ENCODE measurements at regions not wholly inside any gene's neighbourhood (a gene's known extent, or its start where the extent isn't known, plus 50 kb on each side); places are given as distances from the start of the nearest gene placed in this dataset.
"Not testable (repeated sequence)": the region's sequence is repeated elsewhere in the genome, so short reads cannot be mapped to it uniquely, and the experiment has no call there.

DNA sequence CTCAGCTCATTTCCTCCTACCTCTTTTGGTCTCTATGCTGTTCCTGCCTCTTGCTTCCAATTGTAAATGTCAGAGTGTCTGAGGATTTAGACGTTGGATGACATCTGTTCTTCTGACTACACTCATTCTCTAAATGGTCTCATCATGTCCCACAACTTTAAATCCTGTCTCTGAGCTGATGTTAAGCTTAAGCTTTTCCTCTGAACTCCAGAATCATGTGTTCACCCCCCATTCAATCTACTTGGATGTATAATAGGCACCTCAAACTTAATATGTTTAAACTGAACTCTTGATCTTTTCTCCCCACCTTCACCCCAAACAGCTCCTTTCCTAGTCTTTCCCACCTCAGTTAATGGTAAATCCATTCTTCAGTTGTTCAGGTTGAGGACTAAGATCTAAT is 433.6 kb downstream of the CSNK1G3 start:
- no peak for DNase-seq (ENCODE audit: low read depth)

- no peak for DNase-seq (ENCODE audit: low read depth)
These were observed 431.2 kb downstream of the CSNK1G3 start for GRCh38 chr5:123943151-123943550.

DNA sequence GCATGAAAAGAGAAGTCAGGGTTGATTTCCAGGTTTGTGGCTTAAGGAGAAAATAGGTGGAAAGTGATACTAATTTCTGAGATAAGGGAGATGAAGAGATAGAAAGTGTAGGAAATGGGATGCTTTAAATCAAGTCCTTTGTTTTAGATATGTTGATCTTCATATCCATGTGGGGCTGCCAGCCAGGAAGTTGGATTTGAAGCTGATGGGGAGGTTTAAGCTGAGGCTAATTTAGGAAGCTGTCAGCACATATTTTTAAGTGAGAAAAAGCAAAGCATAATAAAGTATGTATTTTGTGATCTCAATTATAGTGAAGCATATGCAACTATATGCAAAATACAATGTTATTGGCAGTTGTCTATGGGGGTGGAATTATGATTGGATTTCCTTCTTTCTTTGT is 428.4 kb downstream of the CSNK1G3 start:
- no peak for DNase-seq (ENCODE audit: low read depth)

DNA sequence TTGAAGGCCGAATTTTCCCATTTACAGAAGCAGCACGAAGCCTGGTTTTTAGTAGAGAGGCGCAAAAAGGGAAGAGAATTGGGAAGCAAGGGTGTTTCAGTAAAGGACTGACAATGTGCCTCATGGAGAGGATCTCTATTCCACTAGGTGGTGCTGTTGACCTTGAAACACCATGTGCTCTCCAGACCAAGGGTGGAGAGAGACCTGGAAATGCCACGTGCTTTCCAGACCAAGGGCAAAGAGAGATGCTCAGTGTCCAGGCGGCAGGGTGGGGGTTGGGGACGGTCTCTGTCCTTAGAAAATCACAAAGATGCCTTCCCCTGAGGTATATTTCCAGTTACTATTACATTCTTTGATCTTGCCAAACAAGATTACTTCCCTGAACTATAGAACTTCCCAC is 425.3 kb downstream of the CSNK1G3 start:
- no peak for DNase-seq (ENCODE audit: low read depth)

GRCh38 chr5:123936548-123936947 is 424.6 kb downstream of the CSNK1G3 start:
- no peak for DNase-seq (ENCODE audit: low read depth)

- not testable (repeated sequence) for DNase-seq (ENCODE audit: low read depth)
These were observed 421.8 kb downstream of the CSNK1G3 start for GRCh38 chr5:123933812-123934211.

DNA sequence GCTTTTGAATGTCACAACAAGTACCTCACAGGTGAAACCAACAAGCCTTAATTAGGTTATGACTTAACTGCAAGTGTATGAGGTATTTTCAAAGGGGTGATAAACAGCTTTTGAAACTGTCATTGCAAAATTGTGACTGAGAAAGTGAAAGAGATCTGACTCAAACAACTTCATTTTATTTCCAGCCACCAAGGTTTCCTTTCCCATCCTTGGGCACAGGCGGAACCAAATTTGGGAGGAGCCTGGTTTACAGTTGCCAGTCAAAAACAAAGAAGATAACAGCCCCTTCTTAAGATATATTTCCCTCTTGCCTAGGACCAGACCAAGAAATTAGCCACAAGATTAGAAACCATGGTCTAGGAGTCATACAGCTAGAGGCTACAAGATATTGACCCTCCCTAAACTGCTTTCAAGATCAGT is 417.1 kb downstream of the CSNK1G3 start:
- no peak for DNase-seq (ENCODE audit: low read depth)

- DNase-seq (ENCODE audit: low read depth) = no peak
These were observed 416.4 kb downstream of the CSNK1G3 start for GRCh38 chr5:123928401-123928800.

- no peak for DNase-seq (ENCODE audit: low read depth)
These were observed 409.2 kb downstream of the CSNK1G3 start for GRCh38 chr5:123921193-123921592.

- no peak for DNase-seq (ENCODE audit: low read depth)
These were observed 404.6 kb downstream of the CSNK1G3 start for GRCh38 chr5:123916345-123917121.

GRCh38 chr5:123914333-123914732 is 402.4 kb downstream of the CSNK1G3 start:
- DNase-seq (ENCODE audit: low read depth) = no peak

DNA sequence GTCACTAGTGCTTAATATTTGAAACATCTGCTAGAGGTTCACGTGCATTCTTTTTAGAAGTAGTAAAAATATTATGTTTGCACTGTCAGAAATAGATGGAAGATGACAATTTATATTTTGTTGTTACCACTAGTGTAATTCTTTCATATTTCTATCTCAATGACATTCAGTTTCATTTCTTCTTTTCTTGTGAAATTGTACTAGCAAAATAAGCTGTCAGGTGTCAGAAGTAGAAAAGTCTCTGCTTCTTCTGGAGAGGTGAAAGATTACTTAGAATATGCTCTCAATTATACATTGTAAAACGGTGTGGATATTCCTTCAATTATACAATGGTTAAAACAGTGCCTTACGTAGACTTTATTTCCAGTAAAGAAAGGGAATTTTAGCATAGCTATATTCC is 395.4 kb downstream of the CSNK1G3 start:
- no peak for DNase-seq (ENCODE audit: low read depth)

DNA sequence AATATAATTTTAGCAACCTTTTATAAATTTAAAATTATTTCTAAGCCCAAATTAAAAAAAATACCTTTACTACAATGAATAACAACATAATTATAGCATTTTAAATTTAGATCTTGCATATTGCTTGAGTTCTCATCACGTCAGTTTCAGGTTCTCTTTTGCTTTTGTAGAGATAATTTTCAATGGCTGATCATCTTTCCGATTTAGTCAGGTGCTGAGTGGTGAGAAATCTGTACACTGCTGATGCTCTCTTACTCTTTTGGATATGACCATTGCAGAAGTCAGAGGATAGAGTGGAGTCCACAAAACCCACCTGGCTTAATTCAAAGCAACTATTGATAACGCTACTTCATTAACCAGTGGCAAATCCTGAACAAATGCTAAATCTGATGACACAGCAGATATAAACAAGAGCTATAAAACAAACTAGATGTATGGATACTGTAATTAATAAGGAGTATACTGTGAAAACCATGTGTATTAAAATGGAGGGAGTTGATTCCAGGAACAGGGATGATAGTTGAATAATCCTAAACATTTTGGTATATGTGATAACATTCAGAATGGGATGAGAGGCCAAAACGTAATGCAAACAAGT is 394.8 kb downstream of the CSNK1G3 start:
- DNase-seq (ENCODE audit: low read depth) = no peak

GRCh38 chr5:123885081-123885480 is 373.1 kb downstream of the CSNK1G3 start:
- DNase-seq (ENCODE audit: low read depth) = no peak

DNA sequence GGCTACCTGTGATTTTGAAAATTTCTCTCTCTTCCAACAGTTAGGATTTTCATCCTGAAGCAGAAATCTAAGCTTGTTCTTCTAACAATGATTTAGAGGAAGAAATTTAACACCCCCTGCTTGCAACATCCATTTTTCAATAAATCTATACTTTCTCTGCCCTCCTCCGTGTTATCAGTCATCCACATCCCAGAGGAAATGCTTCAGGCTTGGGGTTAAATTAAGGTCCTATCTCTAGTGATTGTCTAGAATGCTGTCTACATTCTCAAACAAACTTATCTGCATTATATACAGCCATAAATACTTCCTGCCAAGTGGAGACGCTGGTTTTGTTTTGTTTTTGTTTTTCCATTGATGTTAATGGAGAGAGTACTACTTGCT is 371.0 kb downstream of the CSNK1G3 start:
- no peak for DNase-seq (ENCODE audit: low read depth)

GRCh38 chr5:123882319-123882964 is 370.5 kb downstream of the CSNK1G3 start:
- no peak for DNase-seq (ENCODE audit: low read depth)

- no peak for DNase-seq (ENCODE audit: low read depth)
These were observed 369.8 kb downstream of the CSNK1G3 start for GRCh38 chr5:123881759-123882244.

DNA sequence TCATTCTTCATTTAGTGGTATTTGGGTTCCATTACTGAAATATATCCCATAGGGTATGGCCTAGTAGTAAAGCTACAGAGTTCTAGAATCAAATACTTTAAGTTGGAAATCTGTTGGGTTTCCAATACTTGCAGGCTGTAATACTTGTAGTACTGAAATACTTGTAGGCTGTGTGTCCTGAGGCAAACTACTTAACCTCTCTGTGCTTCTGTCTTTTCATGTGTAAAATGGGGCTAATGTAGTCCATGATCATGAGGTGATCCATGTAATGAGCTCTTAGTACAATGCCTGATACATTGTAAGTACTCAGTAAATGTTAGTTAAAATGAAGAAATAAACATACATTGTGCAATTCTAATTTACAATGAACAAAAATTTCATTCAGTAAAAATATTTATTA is 368.9 kb downstream of the CSNK1G3 start:
- no peak for DNase-seq (ENCODE audit: low read depth)

DNA sequence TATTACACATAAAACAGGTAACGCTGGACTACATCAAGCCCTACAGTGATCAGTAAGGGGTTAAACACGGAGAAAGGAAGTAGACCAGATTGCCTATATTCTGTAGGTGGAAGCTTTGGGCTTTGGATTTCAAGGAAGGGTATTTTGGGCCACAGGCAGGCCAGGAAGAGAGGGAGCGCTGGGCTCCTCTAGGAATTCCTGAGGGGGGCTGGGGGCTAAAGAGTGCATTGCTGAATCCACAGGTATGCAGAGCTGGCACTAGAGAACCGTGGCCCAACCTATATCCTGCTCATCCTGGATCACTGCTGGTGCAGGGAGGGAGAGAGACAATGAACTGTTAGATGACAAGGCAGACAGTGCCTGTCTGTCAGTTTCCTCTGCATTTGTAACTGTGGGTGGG is 367.1 kb downstream of the CSNK1G3 start:
- no peak for DNase-seq (ENCODE audit: low read depth)

- no peak for DNase-seq (ENCODE audit: low read depth)
These were observed 364.4 kb downstream of the CSNK1G3 start for GRCh38 chr5:123876276-123876790.

GRCh38 chr5:123875561-123876275 is 363.7 kb downstream of the CSNK1G3 start:
- no peak for DNase-seq (ENCODE audit: low read depth)

- DNase-seq (ENCODE audit: low read depth) = no peak
These were observed 362.7 kb downstream of the CSNK1G3 start for GRCh38 chr5:123874600-123875201.

Measured in activated T-helper 9 cell treated with anti-CD3 and anti-CD28 coated beads, Interleukin-2, amount 50 U/mL, for 16 hours (primary cell).